GM03348 (cell line): ENCODE measurements at regions not wholly inside any gene's neighbourhood (a gene's known extent, or its start where the extent isn't known, plus 50 kb on each side); places are given as distances from the start of the nearest gene placed in this dataset.
"Not testable (repeated sequence)": the region's sequence is repeated elsewhere in the genome, so short reads cannot be mapped to it uniquely, and the experiment has no call there.

Experiments
- DNase-seq: peaks from one replicate; pipeline ENCODE4 v3.0.0; 2012; ENCODE audit warnings: low spot score

DNA sequence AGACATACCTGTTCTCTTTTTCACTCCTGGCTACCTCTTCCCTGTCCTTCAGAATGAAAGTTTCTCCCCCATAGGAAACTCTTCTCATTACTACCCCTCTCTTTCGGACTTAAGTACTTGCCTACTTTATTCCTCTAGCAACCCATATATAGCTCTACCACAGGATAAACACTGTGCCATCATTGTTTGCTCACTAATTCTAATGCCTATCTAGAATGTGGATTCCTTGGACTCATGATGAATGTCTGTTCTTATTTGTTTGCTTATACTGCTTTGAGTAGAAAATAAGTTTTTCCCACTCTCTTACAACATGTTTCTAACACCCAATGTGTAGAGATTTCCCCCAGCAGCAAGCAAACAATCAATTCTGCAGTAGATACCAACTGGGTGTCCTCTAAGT lies 1094.9 kb downstream of the SLC6A15 start:
- no peak for DNase-seq

DNA sequence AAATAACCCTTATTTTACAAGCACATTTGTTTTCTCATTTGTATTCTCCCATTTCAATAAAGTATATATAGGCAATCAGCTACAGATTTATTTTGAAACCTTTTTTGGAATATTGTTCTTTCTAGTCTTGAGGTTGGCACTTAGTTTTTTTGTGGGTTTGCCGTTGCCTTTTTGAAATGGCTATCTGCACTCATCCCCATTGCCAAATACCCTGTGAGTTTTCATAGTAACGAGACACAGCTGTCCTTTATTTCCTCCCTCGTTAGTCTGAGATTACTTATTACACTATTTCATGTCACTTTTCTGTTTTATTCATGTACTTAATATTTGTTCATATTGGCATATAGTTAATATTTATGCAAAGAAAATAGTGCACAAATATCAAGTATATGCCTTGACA lies 1104.0 kb downstream of the SLC6A15 start:
- DNase-seq, result no peak

DNA sequence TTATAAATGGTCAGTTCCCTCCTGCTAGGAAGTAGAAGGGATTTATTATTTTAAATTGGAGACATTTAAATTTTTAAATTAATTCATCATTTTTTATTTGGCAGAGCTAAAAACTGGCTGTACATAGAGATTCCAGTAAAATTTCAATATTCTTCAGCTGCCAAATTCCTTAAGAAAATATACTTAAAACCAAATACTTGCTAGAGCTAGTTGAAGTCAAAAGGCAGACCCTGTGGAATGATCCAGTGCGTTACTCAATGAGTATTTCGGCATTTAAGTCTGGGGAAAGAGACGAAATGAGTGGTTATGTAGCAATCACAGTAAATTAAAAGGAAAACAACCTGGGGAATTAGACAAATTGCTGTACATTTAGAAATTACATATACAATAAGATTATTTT lies 1104.7 kb downstream of the SLC6A15 start:
- no peak for DNase-seq

DNA sequence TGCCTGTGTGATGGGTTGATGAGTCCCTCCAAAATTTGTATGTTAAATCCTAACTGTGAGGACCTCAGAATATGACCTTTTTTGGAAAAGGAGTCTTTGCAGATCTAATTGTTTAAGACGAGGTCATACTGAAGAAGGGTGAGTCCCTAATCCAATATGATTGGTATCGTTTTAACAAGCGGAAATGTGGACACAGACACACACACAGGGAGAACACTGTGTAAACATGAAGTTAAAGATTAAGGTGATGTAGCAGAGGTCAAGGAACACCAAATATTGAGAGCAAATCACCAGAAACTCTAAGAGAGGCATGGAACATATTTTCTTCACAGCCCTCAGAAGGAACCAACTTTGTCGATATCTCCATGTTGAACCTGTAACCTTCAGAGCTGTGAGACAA lies 1106.7 kb downstream of the SLC6A15 start:
- DNase-seq, result no peak

DNA sequence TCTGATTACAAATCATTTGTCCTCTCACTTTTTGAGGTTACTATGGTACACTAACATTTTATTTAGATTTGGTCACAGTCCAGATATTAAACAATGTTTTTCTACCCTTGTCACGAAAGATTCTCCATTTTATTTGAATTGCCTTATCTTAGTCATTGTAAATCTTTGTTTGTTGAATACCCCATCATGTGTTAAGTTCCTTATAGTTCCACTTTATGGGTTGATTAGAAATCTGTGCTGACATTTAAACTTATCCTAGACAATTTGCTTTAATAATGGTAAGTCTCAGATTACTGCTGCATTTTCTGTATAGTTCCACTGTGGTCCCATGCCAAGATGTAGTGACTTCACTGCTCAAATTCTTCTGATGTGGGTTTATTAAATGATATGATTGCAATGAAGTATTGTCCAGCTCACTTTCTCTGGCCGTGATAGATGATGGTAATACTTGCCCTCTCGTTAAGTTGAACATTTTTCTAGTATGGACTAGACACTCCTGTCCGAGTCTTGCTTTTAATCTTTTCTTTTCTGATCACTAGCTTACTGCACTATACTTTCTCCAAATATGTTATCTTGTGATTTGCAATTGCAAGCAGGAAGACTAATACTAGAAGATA lies 1107.3 kb downstream of the SLC6A15 start:
- DNase-seq, result no peak

DNA sequence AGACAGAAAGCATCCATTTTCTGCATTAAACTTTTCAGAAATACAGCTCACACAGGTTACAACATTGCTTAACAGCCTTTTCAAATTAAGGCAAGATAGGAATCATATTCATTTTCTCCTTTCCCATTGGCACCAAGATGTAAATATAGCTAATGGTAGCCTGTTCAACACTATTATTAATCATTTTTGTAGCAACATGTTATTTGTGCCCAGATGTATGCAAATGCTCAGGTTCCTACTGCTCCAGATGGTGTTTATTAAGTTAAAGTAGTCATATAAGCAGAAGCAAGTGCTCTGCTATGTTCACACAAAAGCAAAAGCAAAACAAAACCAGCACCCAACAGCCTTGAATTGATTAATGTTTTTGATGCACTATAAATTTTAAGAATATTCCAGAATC lies 1110.6 kb downstream of the SLC6A15 start:
- no peak for DNase-seq

DNA sequence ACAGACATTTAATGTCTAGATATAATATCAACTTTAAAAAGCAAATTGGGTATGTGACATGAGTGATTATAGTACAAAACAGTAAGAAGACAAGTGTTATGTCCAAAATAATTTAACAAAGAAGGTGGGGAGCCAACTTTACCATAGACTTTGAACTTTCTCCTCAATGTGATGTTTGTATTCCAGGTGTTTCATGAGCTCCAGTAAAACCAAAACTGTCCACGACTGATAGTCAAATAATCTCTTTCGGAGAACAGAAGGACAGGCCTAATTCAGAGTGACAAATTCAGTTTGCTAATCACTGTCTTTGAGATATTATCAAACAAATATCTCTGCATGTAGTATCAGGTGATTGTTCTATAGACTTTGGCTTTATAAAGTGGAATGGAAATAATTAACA lies 1112.6 kb downstream of the SLC6A15 start:
- no peak for DNase-seq

DNA sequence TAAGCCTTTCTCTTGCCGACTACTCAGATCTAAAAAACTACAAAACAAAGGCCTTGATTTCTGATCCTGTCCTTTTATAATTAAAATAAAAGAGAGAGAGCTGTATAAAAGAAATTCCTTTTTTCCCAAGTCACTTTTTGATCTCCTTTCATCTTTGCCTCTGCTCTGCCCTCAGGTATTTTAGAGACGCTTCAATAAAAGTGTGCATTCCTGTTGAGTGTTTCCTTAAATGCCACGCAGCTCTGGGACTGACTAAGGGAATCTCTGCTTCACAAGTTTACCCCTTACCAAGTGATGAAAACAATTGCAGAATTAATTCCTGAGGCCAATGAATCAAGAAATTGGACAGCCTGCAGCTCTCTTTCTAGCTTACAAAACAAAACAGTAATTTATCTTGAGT lies 1109.8 kb downstream of the TMTC2 start:
- no peak for DNase-seq

DNA sequence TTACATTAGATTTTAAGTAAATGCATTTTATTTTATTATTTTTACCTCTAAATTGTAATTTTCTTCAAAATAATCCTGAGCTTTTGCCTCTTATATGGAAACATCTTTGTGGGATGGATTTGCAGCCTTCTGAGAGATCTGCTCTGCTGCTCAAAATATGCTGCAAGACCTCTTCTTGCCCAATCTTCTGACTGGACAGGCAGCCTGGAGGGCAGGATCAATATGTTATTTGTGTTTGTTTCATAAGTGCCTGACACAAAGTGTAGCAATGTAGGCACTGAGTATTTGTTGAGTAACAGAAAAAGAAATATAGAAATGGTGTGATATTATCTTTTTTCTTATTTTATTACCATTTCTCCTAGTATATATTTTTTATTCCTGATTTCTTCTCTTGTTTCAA lies 1106.9 kb downstream of the TMTC2 start:
- DNase-seq, result peak; percentile 2

- DNase-seq, result no peak
Measured at GRCh38 chr12:83784298-83784890, 1097.7 kb downstream of the TMTC2 start.

DNA sequence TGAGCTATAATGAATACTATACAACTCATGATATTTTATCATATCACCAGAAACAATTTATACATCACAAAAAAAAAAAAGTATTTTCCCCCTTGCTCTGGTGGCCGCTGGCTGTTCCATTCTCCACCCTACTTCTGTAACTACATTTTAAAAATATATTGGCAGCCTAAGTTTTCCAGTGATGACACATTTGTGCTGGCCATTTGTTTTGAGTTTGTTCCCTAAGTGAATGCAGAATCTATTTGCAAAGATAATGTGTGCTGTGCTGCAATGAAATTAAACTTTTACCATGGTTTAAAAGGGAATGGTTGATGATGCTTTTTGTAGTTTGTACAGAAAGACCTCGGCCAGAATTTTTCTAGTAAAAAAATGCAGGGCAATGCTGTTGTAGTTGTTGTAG lies 1092.8 kb downstream of the TMTC2 start:
- DNase-seq, result no peak

DNA sequence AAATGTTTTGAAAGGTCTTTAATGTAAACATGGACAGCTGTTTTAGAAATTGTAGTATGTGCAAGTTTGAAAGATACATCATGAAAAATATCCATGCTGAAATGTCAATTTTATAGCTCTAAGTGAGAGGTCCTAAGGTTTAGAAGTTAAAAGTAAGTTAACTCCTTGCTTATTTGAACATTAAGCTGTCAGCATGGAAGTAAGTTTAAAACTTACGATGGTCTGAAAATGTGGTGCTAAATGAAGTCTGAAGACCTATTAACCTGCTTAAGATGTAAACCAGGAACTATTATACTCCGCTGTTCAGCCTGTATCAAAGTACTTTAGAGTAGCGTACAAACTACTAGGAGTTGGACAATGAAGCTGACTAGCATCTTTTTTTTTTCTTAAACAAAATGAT lies 1082.4 kb downstream of the TMTC2 start:
- no peak for DNase-seq

- no peak for DNase-seq
Measured at GRCh38 chr12:83767723-83768122, 1081.0 kb downstream of the TMTC2 start.

- no peak for DNase-seq
Measured at GRCh38 chr12:83763425-83763824, 1076.7 kb downstream of the TMTC2 start.

DNA sequence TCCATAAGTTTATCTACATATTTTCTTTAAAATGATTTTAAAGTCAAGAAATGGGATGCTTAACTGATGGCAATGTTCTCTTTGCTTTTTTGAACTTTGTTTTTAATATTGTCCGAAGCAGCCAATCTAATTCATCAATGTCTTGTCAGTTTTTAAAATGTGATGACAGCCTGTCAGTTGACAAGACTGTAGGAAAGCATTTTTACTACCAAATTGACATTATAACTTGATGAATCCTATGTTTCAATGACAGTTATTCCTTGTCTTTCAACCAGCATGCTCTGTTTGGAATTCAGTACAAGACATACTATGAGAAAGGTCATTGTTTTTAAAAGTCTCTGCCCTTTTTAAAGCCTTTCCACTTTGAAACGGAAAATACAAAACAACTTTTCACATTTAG lies 1073.2 kb downstream of the TMTC2 start:
- DNase-seq, result no peak

DNA sequence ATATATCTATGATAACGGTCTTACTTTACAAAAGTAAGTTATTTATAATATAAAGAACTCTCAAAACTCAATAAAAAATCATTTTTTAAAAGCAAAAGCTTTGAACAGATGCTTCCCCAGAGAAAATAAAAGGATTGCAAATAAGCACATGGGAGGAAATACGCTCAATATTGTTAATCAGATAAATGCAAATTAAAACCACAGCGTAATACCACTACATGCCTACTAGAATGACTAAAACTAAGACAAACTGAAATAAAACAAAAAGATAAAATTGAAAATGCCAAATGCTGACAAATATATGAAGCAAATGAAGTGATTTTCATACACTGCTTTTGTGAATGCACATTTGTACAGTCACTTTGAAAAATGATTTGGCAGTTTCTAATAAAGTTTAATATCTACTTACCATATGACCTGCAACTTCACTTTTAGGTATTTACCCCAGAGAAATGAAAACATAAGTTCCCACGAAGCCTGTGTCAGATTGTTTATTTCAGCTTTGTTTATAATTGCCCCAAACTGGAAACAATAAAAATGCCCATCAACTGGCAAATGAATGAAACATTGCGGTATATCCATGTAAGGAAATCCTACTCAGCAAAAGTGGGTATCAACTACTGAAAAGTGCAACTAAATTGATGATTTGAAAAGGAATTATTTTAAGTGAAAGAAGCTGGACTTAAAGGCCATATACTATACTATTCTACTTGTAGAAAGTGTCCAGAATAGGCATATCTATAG lies 1072.4 kb downstream of the TMTC2 start:
- no peak for DNase-seq

DNA sequence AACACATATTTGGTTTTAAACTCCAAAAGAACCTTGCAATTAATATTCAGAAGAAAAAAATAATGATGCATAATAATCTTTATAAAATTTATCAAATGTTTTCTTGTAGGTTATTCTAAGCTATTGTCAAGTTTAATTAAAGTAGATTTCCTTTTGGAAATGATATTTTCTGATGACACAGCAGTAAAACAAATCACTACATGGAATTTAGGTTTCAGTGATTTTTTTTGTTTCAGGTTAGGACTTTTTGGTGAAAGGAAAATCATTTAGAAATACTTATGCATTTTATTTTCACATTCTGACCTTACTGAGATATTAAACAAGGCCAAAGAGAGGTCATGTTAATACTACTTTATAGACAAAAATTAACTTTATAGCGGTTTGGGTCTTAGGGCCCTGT lies 1067.2 kb downstream of the TMTC2 start:
- DNase-seq, result no peak

GRCh38 chr12:83753205-83753604 lies 1066.5 kb downstream of the TMTC2 start:
- no peak for DNase-seq

DNA sequence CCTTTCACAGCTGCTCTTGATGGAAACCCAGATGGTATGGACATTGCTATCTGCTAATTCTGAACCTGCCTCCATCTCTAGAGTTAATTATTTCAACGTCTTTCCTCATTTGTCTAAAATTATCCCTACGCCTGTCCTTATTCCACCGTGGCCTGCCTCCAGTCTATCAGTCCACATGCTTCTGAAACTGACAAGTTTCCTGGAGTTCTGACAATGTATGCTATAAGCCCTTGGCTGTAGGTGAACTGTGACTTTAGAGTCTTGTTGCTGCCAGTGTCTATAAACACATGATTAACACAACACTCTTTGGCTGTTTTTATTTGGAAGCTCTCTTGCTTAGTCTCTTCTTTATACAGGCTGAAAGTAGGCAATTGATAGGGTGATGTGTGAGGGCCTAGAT lies 1052.9 kb downstream of the TMTC2 start:
- DNase-seq, result no peak

GRCh38 chr12:83710851-83711250 lies 1024.1 kb downstream of the TMTC2 start:
- no peak for DNase-seq

DNA sequence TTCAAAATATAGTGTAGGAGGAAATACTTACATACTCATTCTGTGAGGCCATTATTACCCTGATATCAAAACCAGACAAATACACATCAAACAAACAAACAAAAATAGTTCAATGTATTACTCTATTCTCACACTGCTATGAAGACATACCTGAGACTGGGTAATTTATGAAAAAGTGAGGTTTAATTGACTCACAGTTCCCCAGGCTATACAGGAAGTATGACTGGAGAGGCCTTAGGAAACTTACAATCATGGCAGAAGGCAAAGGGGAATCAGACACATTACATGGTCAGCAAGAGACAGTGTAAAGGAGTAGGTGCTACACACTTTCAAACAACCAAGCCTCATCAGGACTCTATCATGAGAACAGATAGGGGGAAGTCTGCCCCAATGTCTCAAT lies 1023.2 kb downstream of the TMTC2 start:
- no peak for DNase-seq

- no peak for DNase-seq
Measured at GRCh38 chr12:83700838-83701237, 1014.1 kb downstream of the TMTC2 start.

GRCh38 chr12:83696311-83696710 lies 1009.6 kb downstream of the TMTC2 start:
- not testable (repeated sequence) for DNase-seq

GRCh38 chr12:83691730-83692129 lies 1005.0 kb downstream of the TMTC2 start:
- no peak for DNase-seq
